ENCODE measurements at regions not wholly inside any gene's neighbourhood (a gene's known extent, or its start where the extent isn't known, plus 50 kb on each side); places are given as distances from the start of the nearest gene placed in this dataset.

GRCh38 chr4:155604718-155605626 is 61.7 kb upstream of the GUCY1A1 start:
- Histone ChIP-seq H3K9me3 (ENCODE audit: control insufficient read depth, low read length) (no peaks in the 10 kb centered on the region), H3K36me3 (ENCODE audit: control insufficient read depth, insufficient read depth, low read length) (no peaks in the 10 kb centered on the region), H3K27me3 (replicated peaks; ENCODE audit: control insufficient read depth, insufficient read depth, low read length, poor library complexity, severe bottlenecking) (no peaks in the 10 kb centered on the region), H3K4me3 (ENCODE audit: insufficient read depth, low read depth, low read length, poor library complexity, severe bottlenecking) (no peak overlapping the region), H3K4me1 (ENCODE audit: control insufficient read depth, insufficient read depth, low read length, poor library complexity, severe bottlenecking) (no peaks in the 10 kb centered on the region), H3K27ac (ENCODE audit: insufficient read depth, low read length, poor library complexity, severe bottlenecking) (no peak overlapping the region)
- DNase-seq: no peak

GRCh38 chr4:155603360-155603891 is 63.2 kb upstream of the GUCY1A1 start:
- no peaks in the 10 kb centered on the region for H3K36me3 ChIP-seq (ENCODE audit: control insufficient read depth, insufficient read depth, low read length)
- DNase-seq: no peak
- no peak overlapping the region for H3K27ac ChIP-seq (ENCODE audit: insufficient read depth, low read length, poor library complexity, severe bottlenecking)
- H3K27me3 ChIP-seq (replicated peaks; ENCODE audit: control insufficient read depth, insufficient read depth, low read length, poor library complexity, severe bottlenecking): no peaks in the 10 kb centered on the region
- H3K9me3 ChIP-seq (ENCODE audit: control insufficient read depth, low read length): no peaks in the 10 kb centered on the region
- H3K4me3 ChIP-seq (ENCODE audit: insufficient read depth, low read depth, low read length, poor library complexity, severe bottlenecking): no peak overlapping the region
- H3K4me1 ChIP-seq (ENCODE audit: control insufficient read depth, insufficient read depth, low read length, poor library complexity, severe bottlenecking): no peaks in the 10 kb centered on the region

GRCh38 chr4:155602351-155603140 is 64.1 kb upstream of the GUCY1A1 start:
- no peaks in the 10 kb centered on the region for H3K4me1 ChIP-seq (ENCODE audit: control insufficient read depth, insufficient read depth, low read length, poor library complexity, severe bottlenecking)
- H3K36me3 ChIP-seq (ENCODE audit: control insufficient read depth, insufficient read depth, low read length): no peaks in the 10 kb centered on the region
- no peaks in the 10 kb centered on the region for H3K27me3 ChIP-seq (replicated peaks; ENCODE audit: control insufficient read depth, insufficient read depth, low read length, poor library complexity, severe bottlenecking)
- no peak overlapping the region for H3K4me3 ChIP-seq (ENCODE audit: insufficient read depth, low read depth, low read length, poor library complexity, severe bottlenecking)
- H3K9me3 ChIP-seq (ENCODE audit: control insufficient read depth, low read length): no peaks in the 10 kb centered on the region
- DNase-seq: no peak
- no peak overlapping the region for H3K27ac ChIP-seq (ENCODE audit: insufficient read depth, low read length, poor library complexity, severe bottlenecking)

DNA sequence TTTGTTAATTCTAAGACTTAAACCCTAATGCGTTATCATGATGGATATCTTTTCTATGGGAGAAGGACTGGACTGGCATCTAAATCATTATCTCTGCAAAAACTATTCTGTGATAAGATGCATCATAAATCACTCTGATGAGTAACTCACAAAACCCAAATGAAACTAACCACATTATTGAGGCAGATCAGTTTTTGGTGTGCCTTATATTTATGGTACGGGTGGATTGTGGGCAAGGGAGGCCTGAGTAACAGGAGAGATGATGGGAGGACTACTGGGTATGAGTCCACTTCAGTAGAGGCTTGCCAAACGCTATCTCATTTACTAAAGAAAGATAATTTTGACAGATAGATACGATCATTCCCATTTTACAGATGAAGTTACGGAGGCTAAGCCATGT is 66.4 kb upstream of the GUCY1A1 start:
- Histone ChIP-seq H3K4me1 (ENCODE audit: control insufficient read depth, insufficient read depth, low read length, poor library complexity, severe bottlenecking) (no peaks in the 10 kb centered on the region), H3K4me3 (ENCODE audit: insufficient read depth, low read depth, low read length, poor library complexity, severe bottlenecking) (no peak overlapping the region), H3K27ac (ENCODE audit: insufficient read depth, low read length, poor library complexity, severe bottlenecking) (no peak overlapping the region), H3K27me3 (replicated peaks; ENCODE audit: control insufficient read depth, insufficient read depth, low read length, poor library complexity, severe bottlenecking) (no peaks in the 10 kb centered on the region), H3K36me3 (ENCODE audit: control insufficient read depth, insufficient read depth, low read length) (no peaks in the 10 kb centered on the region), H3K9me3 (ENCODE audit: control insufficient read depth, low read length) (no peaks in the 10 kb centered on the region)
- no peak for DNase-seq

DNA sequence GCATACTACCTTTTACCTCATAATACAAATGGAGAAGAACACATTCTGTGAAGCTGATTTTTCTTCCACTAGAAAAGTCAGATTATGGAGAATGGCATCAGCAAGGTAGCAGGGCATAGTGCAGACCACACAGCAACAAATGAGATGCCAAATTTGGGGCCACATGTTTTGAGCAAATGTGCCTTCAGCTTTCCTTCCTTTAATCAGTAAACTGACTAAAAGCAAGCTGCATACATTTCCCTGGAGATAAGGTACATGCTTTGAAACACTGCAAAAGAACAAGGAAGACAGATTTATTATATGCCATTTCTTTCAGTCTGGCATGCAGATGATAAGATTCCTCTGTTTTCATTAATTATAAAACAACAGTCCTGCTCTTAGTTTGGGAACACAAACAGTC is 67.1 kb upstream of the GUCY1A1 start:
- Histone ChIP-seq H3K4me3 (ENCODE audit: insufficient read depth, low read depth, low read length, poor library complexity, severe bottlenecking) (no peak overlapping the region), H3K4me1 (ENCODE audit: control insufficient read depth, insufficient read depth, low read length, poor library complexity, severe bottlenecking) (no peaks in the 10 kb centered on the region), H3K27ac (ENCODE audit: insufficient read depth, low read length, poor library complexity, severe bottlenecking) (no peak overlapping the region), H3K9me3 (ENCODE audit: control insufficient read depth, low read length) (no peaks in the 10 kb centered on the region), H3K27me3 (replicated peaks; ENCODE audit: control insufficient read depth, insufficient read depth, low read length, poor library complexity, severe bottlenecking) (no peaks in the 10 kb centered on the region), H3K36me3 (ENCODE audit: control insufficient read depth, insufficient read depth, low read length) (no peaks in the 10 kb centered on the region)
- no peak for DNase-seq

GRCh38 chr4:155599085-155599484 is 67.6 kb upstream of the GUCY1A1 start:
- H3K9me3 ChIP-seq (ENCODE audit: control insufficient read depth, low read length): no peaks in the 10 kb centered on the region
- no peak for DNase-seq
- no peak overlapping the region for H3K4me3 ChIP-seq (ENCODE audit: insufficient read depth, low read depth, low read length, poor library complexity, severe bottlenecking)
- H3K4me1 ChIP-seq (ENCODE audit: control insufficient read depth, insufficient read depth, low read length, poor library complexity, severe bottlenecking): no peaks in the 10 kb centered on the region
- no peak overlapping the region for H3K27ac ChIP-seq (ENCODE audit: insufficient read depth, low read length, poor library complexity, severe bottlenecking)
- H3K27me3 ChIP-seq (replicated peaks; ENCODE audit: control insufficient read depth, insufficient read depth, low read length, poor library complexity, severe bottlenecking): no peaks in the 10 kb centered on the region
- H3K36me3 ChIP-seq (ENCODE audit: control insufficient read depth, insufficient read depth, low read length): no peaks in the 10 kb centered on the region

- DNase-seq: no peak
- Histone ChIP-seq H3K27me3 (replicated peaks; ENCODE audit: control insufficient read depth, insufficient read depth, low read length, poor library complexity, severe bottlenecking) (no peaks in the 10 kb centered on the region), H3K4me3 (ENCODE audit: insufficient read depth, low read depth, low read length, poor library complexity, severe bottlenecking) (no peak overlapping the region), H3K36me3 (ENCODE audit: control insufficient read depth, insufficient read depth, low read length) (no peaks in the 10 kb centered on the region), H3K4me1 (ENCODE audit: control insufficient read depth, insufficient read depth, low read length, poor library complexity, severe bottlenecking) (no peaks in the 10 kb centered on the region), H3K27ac (ENCODE audit: insufficient read depth, low read length, poor library complexity, severe bottlenecking) (no peak overlapping the region), H3K9me3 (ENCODE audit: control insufficient read depth, low read length) (no peaks in the 10 kb centered on the region)
Observed at GRCh38 chr4:155597933-155598451, 68.7 kb upstream of the GUCY1A1 start.

- no peaks in the 10 kb centered on the region for H3K27me3 ChIP-seq (replicated peaks; ENCODE audit: control insufficient read depth, insufficient read depth, low read length, poor library complexity, severe bottlenecking)
- H3K4me1 ChIP-seq (ENCODE audit: control insufficient read depth, insufficient read depth, low read length, poor library complexity, severe bottlenecking): no peaks in the 10 kb centered on the region
- no peak for DNase-seq
- H3K27ac ChIP-seq (ENCODE audit: insufficient read depth, low read length, poor library complexity, severe bottlenecking): no peak overlapping the region
- no peak overlapping the region for H3K4me3 ChIP-seq (ENCODE audit: insufficient read depth, low read depth, low read length, poor library complexity, severe bottlenecking)
- H3K9me3 ChIP-seq (ENCODE audit: control insufficient read depth, low read length): no peaks in the 10 kb centered on the region
- no peaks in the 10 kb centered on the region for H3K36me3 ChIP-seq (ENCODE audit: control insufficient read depth, insufficient read depth, low read length)
Observed at GRCh38 chr4:155597281-155597680, 69.4 kb upstream of the GUCY1A1 start.

GRCh38 chr4:155593793-155594192 is 72.9 kb upstream of the GUCY1A1 start:
- H3K9me3 ChIP-seq (ENCODE audit: control insufficient read depth, low read length): no peaks in the 10 kb centered on the region
- H3K27me3 ChIP-seq (replicated peaks; ENCODE audit: control insufficient read depth, insufficient read depth, low read length, poor library complexity, severe bottlenecking): no peaks in the 10 kb centered on the region
- H3K4me1 ChIP-seq (ENCODE audit: control insufficient read depth, insufficient read depth, low read length, poor library complexity, severe bottlenecking): no peaks in the 10 kb centered on the region
- DNase-seq: no peak
- H3K36me3 ChIP-seq (ENCODE audit: control insufficient read depth, insufficient read depth, low read length): no peaks in the 10 kb centered on the region
- no peak overlapping the region for H3K27ac ChIP-seq (ENCODE audit: insufficient read depth, low read length, poor library complexity, severe bottlenecking)
- H3K4me3 ChIP-seq (ENCODE audit: insufficient read depth, low read depth, low read length, poor library complexity, severe bottlenecking): no peak overlapping the region

DNA sequence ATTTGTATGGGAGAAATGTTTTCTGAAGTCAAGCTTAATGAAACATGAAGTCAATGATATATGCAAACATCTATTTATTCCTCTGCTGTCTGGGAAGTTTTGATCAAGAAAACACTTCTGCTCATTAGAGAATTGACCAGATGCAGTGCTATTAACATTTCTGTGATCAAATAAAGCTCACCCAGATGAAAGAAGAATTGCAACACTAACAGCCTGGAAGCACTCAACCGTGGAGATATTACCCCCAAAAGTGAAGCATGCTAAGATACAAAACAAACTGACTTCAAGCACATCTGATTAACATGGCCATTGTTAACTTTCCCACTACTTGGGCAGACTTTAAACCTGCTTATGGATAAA is 73.7 kb upstream of the GUCY1A1 start:
- Histone ChIP-seq H3K27me3 (replicated peaks; ENCODE audit: control insufficient read depth, insufficient read depth, low read length, poor library complexity, severe bottlenecking) (no peaks in the 10 kb centered on the region), H3K9me3 (ENCODE audit: control insufficient read depth, low read length) (no peaks in the 10 kb centered on the region), H3K4me1 (ENCODE audit: control insufficient read depth, insufficient read depth, low read length, poor library complexity, severe bottlenecking) (no peaks in the 10 kb centered on the region), H3K36me3 (ENCODE audit: control insufficient read depth, insufficient read depth, low read length) (no peaks in the 10 kb centered on the region), H3K4me3 (ENCODE audit: insufficient read depth, low read depth, low read length, poor library complexity, severe bottlenecking) (no peak overlapping the region), H3K27ac (ENCODE audit: insufficient read depth, low read length, poor library complexity, severe bottlenecking) (no peak overlapping the region)
- no peak for DNase-seq

Data from effector memory CD4-positive, alpha-beta T cell (primary cell).